ENCODE measurements at regions not wholly inside any gene's neighbourhood (a gene's known extent, or its start where the extent isn't known, plus 50 kb on each side); places are given as distances from the start of the nearest gene placed in this dataset.

DNA sequence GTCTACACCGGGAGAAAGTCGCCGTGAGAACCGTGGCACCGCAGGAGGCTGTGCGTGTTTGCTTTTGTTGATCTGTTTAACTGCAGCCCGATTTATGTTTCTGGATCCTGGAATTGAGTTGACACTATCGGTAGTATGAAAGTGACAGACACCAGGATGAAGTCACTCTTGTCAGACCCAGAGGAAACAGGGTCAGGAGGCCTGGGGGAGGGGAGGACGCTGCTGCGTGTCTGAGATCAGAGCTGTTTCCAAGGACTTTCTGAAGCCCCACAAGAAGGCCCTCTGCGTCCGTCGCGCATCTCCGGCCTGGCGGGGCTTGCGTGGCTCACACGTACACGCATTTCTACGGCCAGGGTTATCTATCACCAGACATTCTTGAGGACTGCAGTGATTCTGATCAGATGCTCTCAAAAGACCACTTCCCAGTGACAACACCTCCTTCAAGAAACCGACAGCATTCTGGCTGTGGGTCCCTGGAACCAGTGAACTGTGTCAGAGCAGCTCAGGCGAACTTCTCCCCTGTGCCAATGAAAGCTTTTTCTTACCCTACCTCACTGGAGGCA is 263.4 kb downstream of the ADGRD1 start:
- no peak for TF ChIP-seq CTCF (IDR thresholded peaks at IDR 0.05)
- no peak for TF ChIP-seq POLR2A (IDR thresholded peaks at IDR 0.05)
- TF ChIP-seq POLR2AphosphoS5 (IDR thresholded peaks at IDR 0.05), result no peak

Measured in suprapubic skin (tissue), 4 donors.